ENCODE measurements at regions not wholly inside any gene's neighbourhood (a gene's known extent, or its start where the extent isn't known, plus 50 kb on each side); places are given as distances from the start of the nearest gene placed in this dataset.

GRCh38 chr1:116224111-116224510, 112.9 kb downstream of the MAB21L3 start:
- BruUV-seq (replicated peaks): no TSS peak
- Histone ChIP-seq H3K9me3 (ENCODE audit: low read depth, low read length, poor library complexity, severe bottlenecking) (no peaks in the 10 kb centered on the region), H3K4me1 (ENCODE audit: insufficient read depth, low read length, poor library complexity, severe bottlenecking) (peaks cover 25% of the 10 kb centered on the region), H3K27me3 (replicated peaks; ENCODE audit: insufficient read depth, low read depth, low read length, poor library complexity) (no peaks in the 10 kb centered on the region), H3K27ac (ENCODE audit: low read depth, low read length, poor library complexity, severe bottlenecking) (no peak overlapping the region), H3K36me3 (ENCODE audit: insufficient read depth, low read length, poor library complexity, severe bottlenecking) (no peaks in the 10 kb centered on the region), H3K4me3 (ENCODE audit: low read depth, low read length, poor library complexity, severe bottlenecking) (no peak overlapping the region)
- ChIA-PET POLR2A (ENCODE audit: low non-redundant PET) (no interaction called here), CTCF (no interaction called here)
- no peak for DNase-seq (ENCODE audit: low spot score)
- intact Hi-C loops (cut with micrococcal nuclease; ENCODE audit: unreplicated experiment): no loop called here
- TF ChIP-seq EZH2 (IDR thresholded peaks at IDR 0.05; ENCODE audit: borderline replicate concordance, low read depth, low read length, poor library complexity, severe bottlenecking) (no peak), CTCF (conservative IDR thresholded peaks at IDR 0.05; ENCODE audit: low read depth, low read length) (no peak)

GRCh38 chr1:116224561-116224960, 113.4 kb downstream of the MAB21L3 start:
- intact Hi-C loops (cut with micrococcal nuclease; ENCODE audit: unreplicated experiment): no loop called here
- BruUV-seq (replicated peaks): no TSS peak
- Histone ChIP-seq H3K9me3 (ENCODE audit: low read depth, low read length, poor library complexity, severe bottlenecking) (no peaks in the 10 kb centered on the region), H3K36me3 (ENCODE audit: insufficient read depth, low read length, poor library complexity, severe bottlenecking) (no peaks in the 10 kb centered on the region), H3K27ac (ENCODE audit: low read depth, low read length, poor library complexity, severe bottlenecking) (no peak overlapping the region), H3K27me3 (replicated peaks; ENCODE audit: insufficient read depth, low read depth, low read length, poor library complexity) (no peaks in the 10 kb centered on the region), H3K4me3 (ENCODE audit: low read depth, low read length, poor library complexity, severe bottlenecking) (no peak overlapping the region), H3K4me1 (ENCODE audit: insufficient read depth, low read length, poor library complexity, severe bottlenecking) (peaks cover 25% of the 10 kb centered on the region)
- CTCF ChIA-PET: no interaction called here
- POLR2A ChIA-PET (ENCODE audit: low non-redundant PET): no interaction called here
- no peak for DNase-seq (ENCODE audit: low spot score)
- no peak for TF ChIP-seq EZH2 (IDR thresholded peaks at IDR 0.05; ENCODE audit: borderline replicate concordance, low read depth, low read length, poor library complexity, severe bottlenecking)
- no peak for TF ChIP-seq CTCF (conservative IDR thresholded peaks at IDR 0.05; ENCODE audit: low read depth, low read length)

- no peaks in the 10 kb centered on the region for H3K9me3 ChIP-seq (ENCODE audit: low read depth, low read length, poor library complexity, severe bottlenecking)
- no TSS peak for BruUV-seq (replicated peaks)
- no peaks in the 10 kb centered on the region for H3K36me3 ChIP-seq (ENCODE audit: insufficient read depth, low read length, poor library complexity, severe bottlenecking)
- peaks cover 26% of the 10 kb centered on the region for H3K4me1 ChIP-seq (ENCODE audit: insufficient read depth, low read length, poor library complexity, severe bottlenecking)
- H3K27me3 ChIP-seq (replicated peaks; ENCODE audit: insufficient read depth, low read depth, low read length, poor library complexity): no peaks in the 10 kb centered on the region
- DNase-seq (ENCODE audit: low spot score): peak; percentile 84
- CTCF ChIA-PET: no interaction called here
- no peak overlapping the region for H3K4me3 ChIP-seq (ENCODE audit: low read depth, low read length, poor library complexity, severe bottlenecking)
- no peak overlapping the region for H3K27ac ChIP-seq (ENCODE audit: low read depth, low read length, poor library complexity, severe bottlenecking)
- no peak for TF ChIP-seq CTCF (conservative IDR thresholded peaks at IDR 0.05; ENCODE audit: low read depth, low read length)
- TF ChIP-seq EZH2 (IDR thresholded peaks at IDR 0.05; ENCODE audit: borderline replicate concordance, low read depth, low read length, poor library complexity, severe bottlenecking): no peak
- intact Hi-C loops (cut with micrococcal nuclease; ENCODE audit: unreplicated experiment): no loop called here
- POLR2A ChIA-PET (ENCODE audit: low non-redundant PET): no interaction called here
Measured at GRCh38 chr1:116226017-116226416, 114.8 kb downstream of the MAB21L3 start.
